ENCODE measurements at regions not wholly inside any gene's neighbourhood (a gene's known extent, or its start where the extent isn't known, plus 50 kb on each side); places are given as distances from the start of the nearest gene placed in this dataset.

DNA sequence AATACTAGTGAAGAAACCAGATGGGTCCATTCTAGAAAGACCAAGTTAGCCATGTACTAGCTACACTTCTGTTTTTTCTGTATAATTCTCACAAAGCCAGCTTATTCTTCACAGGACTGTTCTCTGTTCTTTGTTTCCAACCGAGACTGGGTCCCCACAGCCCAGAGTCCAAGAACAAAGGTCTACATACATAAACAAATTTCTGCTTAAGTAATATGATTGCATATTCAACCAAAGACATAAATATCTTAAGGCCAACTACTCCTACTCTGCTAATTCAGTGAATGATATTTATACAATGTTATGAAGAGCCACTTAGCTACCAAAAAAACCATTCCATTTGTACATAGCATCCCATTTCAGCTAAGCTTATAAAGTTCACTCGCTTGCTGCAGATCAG, 299.8 kb upstream of the CCDC54 start:
- H3K36me3 ChIP-seq (ENCODE audit: insufficient read depth, low read length): no peaks in the 10 kb centered on the region
- no peaks in the 10 kb centered on the region for H3K9me3 ChIP-seq (ENCODE audit: insufficient read depth, low read depth, low read length)
- 100% methylated on average over 2 of the region's 2 CpGs for WGBS
- H3K27ac ChIP-seq (ENCODE audit: low read depth, low read length): no peak overlapping the region
- H3K4me3 ChIP-seq (ENCODE audit: low read length): no peak overlapping the region
- H3K27me3 ChIP-seq (ENCODE audit: insufficient read depth, low read length): no peaks in the 10 kb centered on the region
- H3K9ac ChIP-seq (ENCODE audit: low read depth, low read length): no peak overlapping the region
- H3K4me1 ChIP-seq (ENCODE audit: insufficient read depth, low read length): no peaks in the 10 kb centered on the region

DNA sequence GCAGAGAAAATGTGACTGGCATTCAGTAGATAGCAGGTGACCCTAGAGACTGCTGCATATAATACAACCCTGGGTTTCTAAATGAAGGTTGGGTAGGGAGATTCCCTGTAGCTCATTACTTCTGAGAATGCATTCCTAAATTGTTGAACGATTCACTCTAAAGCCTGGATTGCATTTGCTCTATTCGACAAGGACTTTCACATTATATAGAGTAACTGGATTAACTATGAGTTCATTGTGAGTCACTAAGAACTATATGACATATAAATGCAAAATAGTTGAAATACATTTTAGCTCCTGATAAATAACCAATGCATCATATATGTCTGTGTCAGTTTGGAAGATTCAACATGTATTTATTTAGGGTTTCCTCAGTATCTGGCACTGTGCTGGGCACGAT, 294.7 kb upstream of the CCDC54 start:
- Histone ChIP-seq H3K9ac (ENCODE audit: low read depth, low read length) (no peak overlapping the region), H3K27me3 (ENCODE audit: insufficient read depth, low read length) (no peaks in the 10 kb centered on the region), H3K36me3 (ENCODE audit: insufficient read depth, low read length) (no peaks in the 10 kb centered on the region), H3K4me3 (ENCODE audit: low read length) (no peak overlapping the region), H3K4me1 (ENCODE audit: insufficient read depth, low read length) (no peaks in the 10 kb centered on the region), H3K9me3 (ENCODE audit: insufficient read depth, low read depth, low read length) (no peaks in the 10 kb centered on the region), H3K27ac (ENCODE audit: low read depth, low read length) (no peak overlapping the region)
- 89% methylated on average over 1 of the region's 3 CpGs for WGBS

DNA sequence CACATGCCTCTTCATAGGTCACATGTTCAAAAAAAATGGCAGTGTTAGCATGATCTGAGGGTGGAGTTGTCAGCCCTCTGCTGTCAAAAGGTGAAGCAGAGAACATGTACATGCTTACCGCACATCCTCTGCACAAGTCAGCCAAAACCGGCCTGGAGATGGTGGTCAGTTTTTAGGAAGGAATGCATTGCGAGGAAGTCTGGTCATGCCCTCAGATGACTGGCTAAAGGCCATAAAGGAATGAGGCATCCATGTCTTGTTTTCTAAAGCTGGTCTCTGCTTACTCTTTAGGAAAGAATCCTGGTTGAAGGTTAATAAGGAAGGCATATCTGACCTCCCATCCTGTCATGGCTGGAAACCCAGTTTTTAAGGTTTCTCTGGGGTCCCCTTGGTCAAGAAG, 292.0 kb upstream of the CCDC54 start:
- Histone ChIP-seq H3K27ac (ENCODE audit: low read depth, low read length) (no peak overlapping the region), H3K4me3 (ENCODE audit: low read length) (no peak overlapping the region), H3K9me3 (ENCODE audit: insufficient read depth, low read depth, low read length) (no peaks in the 10 kb centered on the region), H3K4me1 (ENCODE audit: insufficient read depth, low read length) (no peaks in the 10 kb centered on the region), H3K9ac (ENCODE audit: low read depth, low read length) (no peak overlapping the region), H3K27me3 (ENCODE audit: insufficient read depth, low read length) (no peaks in the 10 kb centered on the region), H3K36me3 (ENCODE audit: insufficient read depth, low read length) (no peaks in the 10 kb centered on the region)
- WGBS: 93% methylated on average over 3 of the region's 3 CpGs

DNA sequence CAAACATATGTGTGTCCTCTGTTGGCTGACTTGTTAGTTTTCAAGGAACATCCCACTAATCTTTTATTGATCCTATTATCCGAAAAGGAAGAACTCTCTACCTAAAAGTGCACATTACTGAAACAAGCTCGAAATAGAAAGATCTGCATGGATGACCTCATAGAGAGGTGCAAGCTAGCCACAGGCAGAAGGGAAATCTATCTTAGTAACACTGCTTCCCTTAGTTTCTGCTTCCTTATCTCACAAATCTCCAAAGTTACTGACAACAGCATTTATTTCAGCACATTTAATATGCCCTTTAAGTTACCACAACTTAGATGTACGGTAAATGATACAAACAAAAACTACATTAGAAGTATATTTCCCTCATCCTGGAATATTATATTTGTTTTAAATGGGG, 285.1 kb upstream of the CCDC54 start:
- Histone ChIP-seq H3K27ac (ENCODE audit: low read depth, low read length) (no peak overlapping the region), H3K27me3 (ENCODE audit: insufficient read depth, low read length) (no peaks in the 10 kb centered on the region), H3K4me3 (ENCODE audit: low read length) (no peak overlapping the region), H3K4me1 (ENCODE audit: insufficient read depth, low read length) (no peaks in the 10 kb centered on the region), H3K9ac (ENCODE audit: low read depth, low read length) (no peak overlapping the region), H3K9me3 (ENCODE audit: insufficient read depth, low read depth, low read length) (no peaks in the 10 kb centered on the region), H3K36me3 (ENCODE audit: insufficient read depth, low read length) (no peaks in the 10 kb centered on the region)
- WGBS: 95% methylated on average over 3 of the region's 3 CpGs

DNA sequence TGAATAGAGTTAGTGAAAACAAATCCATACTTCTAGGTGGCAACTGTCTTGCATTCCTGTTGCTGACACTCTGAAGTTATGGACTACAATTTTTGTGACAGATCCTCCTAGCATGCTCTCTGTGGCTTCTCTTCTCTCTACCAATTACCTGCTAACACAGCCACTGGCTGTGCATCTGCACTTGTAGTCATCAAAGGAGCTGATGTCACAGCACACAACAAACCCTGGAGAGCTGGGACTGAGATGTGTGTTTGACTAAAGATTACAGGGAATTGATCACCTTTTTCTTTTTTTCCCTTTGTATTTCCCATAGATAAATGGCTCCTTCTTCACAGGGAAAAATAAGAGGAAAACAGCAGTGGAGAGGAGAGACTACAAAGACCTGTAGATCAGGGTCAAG, 278.4 kb upstream of the CCDC54 start:
- H3K4me1 ChIP-seq (ENCODE audit: insufficient read depth, low read length): no peaks in the 10 kb centered on the region
- H3K27ac ChIP-seq (ENCODE audit: low read depth, low read length): no peak overlapping the region
- no peak overlapping the region for H3K9ac ChIP-seq (ENCODE audit: low read depth, low read length)
- no peaks in the 10 kb centered on the region for H3K27me3 ChIP-seq (ENCODE audit: insufficient read depth, low read length)
- H3K36me3 ChIP-seq (ENCODE audit: insufficient read depth, low read length): no peaks in the 10 kb centered on the region
- H3K4me3 ChIP-seq (ENCODE audit: low read length): no peak overlapping the region
- peaks cover 3% of the 10 kb centered on the region; the same call in 1 of the 2 replicates for H3K9me3 ChIP-seq (ENCODE audit: insufficient read depth, low read depth, low read length)

DNA sequence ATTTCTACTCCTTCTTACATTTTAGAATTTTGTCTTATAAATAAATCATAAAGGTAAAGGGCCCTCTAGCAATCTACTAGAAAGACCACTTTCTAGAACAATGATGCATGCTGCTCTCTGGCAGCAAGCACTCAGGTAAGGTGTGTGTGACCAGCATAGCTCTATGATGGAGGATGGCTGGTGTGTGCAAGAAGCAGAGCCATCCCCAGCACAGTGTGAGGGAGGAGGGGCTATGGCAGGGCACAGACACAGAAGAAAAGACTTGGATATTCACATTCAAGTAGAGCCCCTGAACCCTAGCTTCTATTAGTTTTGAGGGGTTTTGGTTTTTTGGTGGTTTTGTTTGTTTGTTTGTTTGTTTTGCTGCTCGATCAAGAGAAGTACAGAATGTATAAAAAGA, 277.1 kb upstream of the CCDC54 start:
- Histone ChIP-seq H3K4me1 (ENCODE audit: insufficient read depth, low read length) (no peaks in the 10 kb centered on the region), H3K36me3 (ENCODE audit: insufficient read depth, low read length) (no peaks in the 10 kb centered on the region), H3K9me3 (ENCODE audit: insufficient read depth, low read depth, low read length) (peaks cover 5% of the 10 kb centered on the region; the same call in 1 of the 2 replicates), H3K27me3 (ENCODE audit: insufficient read depth, low read length) (no peaks in the 10 kb centered on the region), H3K4me3 (ENCODE audit: low read length) (no peak overlapping the region), H3K27ac (ENCODE audit: low read depth, low read length) (no peak overlapping the region), H3K9ac (ENCODE audit: low read depth, low read length) (no peak overlapping the region)
- 100% methylated on average over 1 of the region's 1 CpG for WGBS

DNA sequence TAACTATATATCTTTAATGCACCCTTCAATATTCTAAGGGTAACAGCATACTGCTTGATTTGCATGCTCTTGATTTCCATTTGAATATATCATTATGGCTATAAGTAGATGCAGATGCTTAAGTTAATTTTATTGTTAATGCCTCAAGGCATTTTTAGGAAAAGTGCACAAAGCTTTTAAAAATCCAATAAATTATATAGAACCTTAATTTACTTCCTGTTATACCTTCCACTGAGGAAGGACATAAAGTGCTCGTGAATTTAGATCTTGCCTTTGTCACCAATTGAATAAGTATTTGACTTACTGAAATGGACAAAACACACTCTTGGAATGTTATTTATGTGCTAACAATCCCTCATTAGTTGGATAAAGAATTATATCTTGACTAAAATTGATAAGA, 276.7 kb upstream of the CCDC54 start:
- no peak overlapping the region for H3K4me3 ChIP-seq (ENCODE audit: low read length)
- 100% methylated on average over 1 of the region's 1 CpG for WGBS

DNA sequence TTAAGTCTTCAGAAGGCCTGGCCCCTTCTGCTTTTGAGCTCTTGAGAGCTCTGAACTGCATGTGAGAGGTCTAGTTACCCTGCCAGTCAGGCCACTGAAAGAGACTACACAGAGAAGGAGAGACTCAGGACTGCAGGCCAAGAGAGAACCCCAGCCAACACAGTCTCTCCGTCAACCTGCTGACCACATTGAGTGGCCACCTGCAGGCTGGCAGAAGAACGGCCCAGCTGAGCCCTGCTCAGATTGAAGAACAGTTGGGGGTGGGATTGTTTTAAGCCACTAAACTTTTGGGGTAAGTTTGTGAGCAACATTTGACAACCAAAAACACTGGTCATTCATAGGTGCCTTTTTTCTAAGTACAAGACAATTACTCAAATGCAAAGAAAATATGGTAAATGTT, 273.5 kb upstream of the CCDC54 start:
- H3K27ac ChIP-seq (ENCODE audit: low read depth, low read length): no peak overlapping the region
- H3K36me3 ChIP-seq (ENCODE audit: insufficient read depth, low read length): no peaks in the 10 kb centered on the region
- no peak overlapping the region for H3K4me3 ChIP-seq (ENCODE audit: low read length)
- H3K27me3 ChIP-seq (ENCODE audit: insufficient read depth, low read length): no peaks in the 10 kb centered on the region
- peaks cover 5% of the 10 kb centered on the region; the same call in 1 of the 2 replicates for H3K9me3 ChIP-seq (ENCODE audit: insufficient read depth, low read depth, low read length)
- no peak overlapping the region for H3K9ac ChIP-seq (ENCODE audit: low read depth, low read length)
- no peaks in the 10 kb centered on the region for H3K4me1 ChIP-seq (ENCODE audit: insufficient read depth, low read length)
- WGBS: 97% methylated on average over 2 of the region's 2 CpGs

More for the DNA sequence above, 276.7 kb upstream of the CCDC54 start:
- H3K36me3 ChIP-seq (ENCODE audit: insufficient read depth, low read length): no peaks in the 10 kb centered on the region
- H3K4me1 ChIP-seq (ENCODE audit: insufficient read depth, low read length): no peaks in the 10 kb centered on the region
- peaks cover 5% of the 10 kb centered on the region; the same call in 1 of the 2 replicates for H3K9me3 ChIP-seq (ENCODE audit: insufficient read depth, low read depth, low read length)
- no peaks in the 10 kb centered on the region for H3K27me3 ChIP-seq (ENCODE audit: insufficient read depth, low read length)
- no peak overlapping the region for H3K27ac ChIP-seq (ENCODE audit: low read depth, low read length)
- no peak overlapping the region for H3K9ac ChIP-seq (ENCODE audit: low read depth, low read length)

DNA sequence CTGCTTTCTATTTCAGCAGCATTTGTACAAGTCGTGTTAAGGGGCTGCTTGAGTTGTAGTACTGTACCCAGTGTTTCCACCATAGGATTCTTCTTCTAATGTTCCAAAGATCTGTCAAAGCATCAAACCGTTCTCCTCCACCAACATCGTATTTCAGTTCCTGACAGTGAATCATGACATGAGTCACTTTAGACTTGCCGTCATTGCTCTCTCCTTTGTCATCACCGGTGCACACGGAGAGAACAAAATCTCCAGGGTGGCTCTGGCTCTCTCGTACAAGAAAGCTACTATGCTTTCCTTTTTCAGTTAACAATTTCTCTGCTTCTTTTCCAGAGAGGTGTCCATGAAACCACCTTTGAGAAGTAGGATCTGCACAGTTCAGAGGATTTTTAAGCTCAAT, 270.9 kb upstream of the CCDC54 start:
- Histone ChIP-seq H3K27me3 (ENCODE audit: insufficient read depth, low read length) (no peaks in the 10 kb centered on the region), H3K9me3 (ENCODE audit: insufficient read depth, low read depth, low read length) (peaks cover 5% of the 10 kb centered on the region; the same call in 1 of the 2 replicates), H3K27ac (ENCODE audit: low read depth, low read length) (no peak overlapping the region), H3K9ac (ENCODE audit: low read depth, low read length) (no peak overlapping the region), H3K4me3 (ENCODE audit: low read length) (no peak overlapping the region), H3K36me3 (ENCODE audit: insufficient read depth, low read length) (no peaks in the 10 kb centered on the region), H3K4me1 (ENCODE audit: insufficient read depth, low read length) (no peaks in the 10 kb centered on the region)
- WGBS: 94% methylated on average over 7 of the region's 7 CpGs

DNA sequence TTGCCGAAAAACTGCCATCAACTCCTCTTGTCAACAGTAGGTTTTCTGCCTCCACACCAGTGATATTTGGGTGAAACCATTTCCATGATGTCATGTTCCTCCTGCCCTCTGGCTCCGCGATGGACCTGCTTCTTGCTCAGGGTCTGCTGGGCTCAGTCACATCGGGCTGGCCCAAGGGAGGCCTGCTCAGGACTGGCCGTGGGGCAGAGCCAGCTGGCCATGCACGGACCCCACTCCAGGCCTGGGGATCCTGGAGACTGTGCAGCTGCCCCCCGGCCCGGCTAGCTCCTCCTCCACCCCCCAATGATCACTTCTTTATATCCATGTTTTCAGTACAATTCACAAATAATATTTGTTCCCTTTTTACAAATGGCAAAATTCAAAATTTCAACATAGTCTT, 270.3 kb upstream of the CCDC54 start:
- H3K9me3 ChIP-seq (ENCODE audit: insufficient read depth, low read depth, low read length): peaks cover 5% of the 10 kb centered on the region; the same call in 1 of the 2 replicates
- no peaks in the 10 kb centered on the region for H3K4me1 ChIP-seq (ENCODE audit: insufficient read depth, low read length)
- H3K27me3 ChIP-seq (ENCODE audit: insufficient read depth, low read length): no peaks in the 10 kb centered on the region
- H3K36me3 ChIP-seq (ENCODE audit: insufficient read depth, low read length): no peaks in the 10 kb centered on the region
- H3K27ac ChIP-seq (ENCODE audit: low read depth, low read length): no peak overlapping the region
- no peak overlapping the region for H3K4me3 ChIP-seq (ENCODE audit: low read length)
- H3K9ac ChIP-seq (ENCODE audit: low read depth, low read length): no peak overlapping the region
- 96% methylated on average over 8 of the region's 8 CpGs for WGBS

DNA sequence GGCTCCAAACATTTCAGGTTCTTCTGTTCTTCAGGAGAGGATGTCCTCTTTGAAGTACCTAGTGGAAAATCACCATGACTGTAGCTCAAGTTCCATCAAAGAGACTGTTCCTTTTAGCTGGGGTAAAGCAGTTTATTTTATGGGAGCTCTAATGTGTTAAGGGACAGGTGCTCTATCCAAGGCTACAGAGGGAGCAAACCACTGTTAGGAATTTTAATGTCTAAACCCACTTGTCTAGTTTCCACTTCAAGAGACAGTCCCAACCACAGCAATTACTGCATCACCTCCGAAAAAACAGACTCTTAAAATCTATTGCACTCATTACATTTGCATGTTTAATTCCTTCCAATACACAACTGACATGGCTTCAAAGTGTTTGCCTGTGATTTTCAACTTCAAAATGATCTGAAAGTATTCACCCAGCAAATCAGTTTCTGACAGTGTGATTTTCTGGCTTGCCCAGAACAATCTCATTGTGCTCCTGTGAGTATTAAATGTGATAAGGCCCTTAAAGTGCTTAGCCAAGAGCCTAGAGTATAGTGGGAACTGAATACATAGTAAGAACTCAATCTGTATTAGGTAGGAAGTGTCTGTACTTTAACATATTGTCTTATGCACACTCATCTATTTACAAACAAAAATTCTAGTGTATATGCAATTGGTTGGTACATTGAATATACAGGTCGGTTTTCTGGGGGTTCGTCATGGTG, 266.5 kb upstream of the CCDC54 start:
- no peaks in the 10 kb centered on the region for H3K36me3 ChIP-seq (ENCODE audit: insufficient read depth, low read length)
- no peaks in the 10 kb centered on the region for H3K27me3 ChIP-seq (ENCODE audit: insufficient read depth, low read length)
- H3K4me3 ChIP-seq (ENCODE audit: low read length): no peak overlapping the region
- H3K4me1 ChIP-seq (ENCODE audit: insufficient read depth, low read length): no peaks in the 10 kb centered on the region
- no peak overlapping the region for H3K9ac ChIP-seq (ENCODE audit: low read depth, low read length)
- H3K9me3 ChIP-seq (ENCODE audit: insufficient read depth, low read depth, low read length): no peaks in the 10 kb centered on the region
- WGBS: 86% methylated on average over 1 of the region's 3 CpGs
- no peak overlapping the region for H3K27ac ChIP-seq (ENCODE audit: low read depth, low read length)

DNA sequence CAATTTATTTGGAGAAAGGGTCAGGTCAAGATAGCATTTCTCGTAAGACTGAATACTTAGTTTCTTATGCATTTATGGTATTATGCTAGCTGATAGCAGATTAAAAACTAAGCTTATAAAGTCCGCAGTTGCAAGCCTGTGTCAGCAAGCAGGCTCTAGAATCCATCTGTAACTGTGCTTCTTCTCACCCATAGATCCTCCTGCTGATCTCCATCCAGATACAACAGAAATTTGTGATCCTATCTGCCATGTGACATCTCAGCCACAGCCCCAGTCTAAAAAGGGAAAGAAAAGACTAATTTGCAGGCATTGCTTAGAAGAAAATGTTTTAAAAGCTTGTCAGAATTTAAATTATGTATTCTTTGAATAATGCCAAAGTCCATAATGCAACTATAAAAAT, 265.4 kb upstream of the CCDC54 start:
- 96% methylated on average over 2 of the region's 2 CpGs for WGBS
- H3K9me3 ChIP-seq (ENCODE audit: insufficient read depth, low read depth, low read length): no peaks in the 10 kb centered on the region

More for the DNA sequence above, 265.4 kb upstream of the CCDC54 start:
- Histone ChIP-seq H3K36me3 (ENCODE audit: insufficient read depth, low read length) (no peaks in the 10 kb centered on the region), H3K9ac (ENCODE audit: low read depth, low read length) (no peak overlapping the region), H3K27ac (ENCODE audit: low read depth, low read length) (no peak overlapping the region), H3K27me3 (ENCODE audit: insufficient read depth, low read length) (no peaks in the 10 kb centered on the region), H3K4me3 (ENCODE audit: low read length) (no peak overlapping the region), H3K4me1 (ENCODE audit: insufficient read depth, low read length) (no peaks in the 10 kb centered on the region)

Measured in HUES64 (cell line).